Heart left ventricle (tissue), 16 donors: ENCODE measurements at regions not wholly inside any gene's neighbourhood (a gene's known extent, or its start where the extent isn't known, plus 50 kb on each side); places are given as distances from the start of the nearest gene placed in this dataset.

Experiments
- ATAC-seq, 4 donors: fragments of 200-7000 bp; cut with Tn5 transposase; one replicate each; pipeline ENCODE4 v1.9.1; 2020 to 2022; ENCODE audit warnings: moderate library complexity in 4 of 4, mild to moderate bottlenecking in 3 of 4, moderate number of reproducible peaks in 1 of 4
- DNase-seq, 5 donors: peaks; one replicate each; pipeline ENCODE4 v3.0.0-alpha.2; 2020
- H3K27ac ChIP-seq, 12 donors: fragments of 200-600 bp; sonication (generic) in 4 of 12; one replicate each; pipeline versions ENCODE4 v1.5.0 to v1.8.0; 2016 to 2022; ENCODE audit warnings: mild to moderate bottlenecking in 2 of 12
- H3K27me3 ChIP-seq, 9 donors: fragments of 200-600 bp; sonication (generic) in 2 of 9; one replicate each; pipeline versions ENCODE4 v1.5.1 to v1.8.0; 2016 to 2022; ENCODE audit warnings: mild to moderate bottlenecking in 3 of 9
- H3K36me3 ChIP-seq, 9 donors: fragments of 200-600 bp; sonication (generic) in 2 of 9; one replicate each; pipeline versions ENCODE4 v1.5.0 to v1.8.0; 2018 to 2022; ENCODE audit warnings: mild to moderate bottlenecking in 2 of 9
- H3K4me1 ChIP-seq, 12 donors: fragments of 200-600 bp; sonication (generic) in 4 of 12; one replicate each; pipeline versions ENCODE4 v1.5.0 to v1.8.0; 2016 to 2022; ENCODE audit warnings: mild to moderate bottlenecking in 3 of 12
- H3K4me3 ChIP-seq, 12 donors: fragments of 200-600 bp; sonication (generic) in 4 of 12; one replicate each; pipeline versions ENCODE4 v1.5.0 to v1.8.0; 2017 to 2022; ENCODE audit warnings: mild to moderate bottlenecking in 9 of 12, moderate library complexity in 4 of 12
- H3K9me3 ChIP-seq, 12 donors: fragments of 200-600 bp; sonication (generic) in 4 of 12; one replicate each; pipeline versions ENCODE4 v1.5.0 to v1.8.0; 2016 to 2022; ENCODE audit warnings: mild to moderate bottlenecking in 1 of 12
- POLR2A ChIP-seq, 2 donors: fragments of 450-650 bp; IDR thresholded peaks; one replicate each; pipeline ENCODE4 v1.6.1; 2017; ENCODE audit warnings: antibody characterized with exemption in 2 of 2, mild to moderate bottlenecking in 2 of 2, moderate library complexity in 2 of 2
- WGBS, 4 donors: extraction: QIAGEN DNeasy Blood & Tissue Kit in 2 of 4; methylation state at CpG; one replicate each; pipeline versions ENCODE4 v1.1.5 to v1.1.7; 2013 to 2018; 5-methylcytosine and 5-hydroxymethylcytosine counted together
- intact Hi-C, 10 donors: fragments of 100-400 bp; cut with DNase I; formaldehyde crosslinking; loops; one replicate each; pipeline versions ENCODE4 v1.11.1 to v1.14.2; 2022
- TF ChIP-seq, protein P1 (sequence below), 12 donors: fragments of 200-600 bp; sonication (generic) in 4 of 12; IDR thresholded peaks; one replicate each; pipeline versions ENCODE4 v1.5.0 to v1.8.0; 2018 to 2022; ENCODE audit warnings: antibody characterized with exemption in 12 of 12, mild to moderate bottlenecking in 5 of 12
- donor health status: ischemic (EF 13 %, LVEDD 7.1; RV severe dilation, severe dysfunction).
- donor health status: healthy with polysubstance abuse.
- donor health status: DM: no; HTN: yes; CAD: no.
- donor health status: DM: no; HTN: no; CAD: no.
- donor health status: ischemic (EF 25% LVEDD 6.9; RV normal size, moderate dysfunction).
- donor health status: ischemic (EF 25% LVEDD 5.7; RV mildly dilated, moderate dysfunction).
- donor health status: healthy.
- donor health status: DM: yes; HTN: yes; CAD: no.
- donor health status: ischemic (EF 35%, LVEDD 5.7; RV mildly dilated, moderate dysfunction).
- donor health status: nonischemic (EF 11% LVEDD 7.7; RV severe dilation, severe dysfunction).
- donor health status: DM: yes; HTN: yes; CAD: no.
- donor health status: PGD.
- donor health status: ischemic (EF 29% LVEDD 5.4; RV normal size, mild dysfunction).
- donor health status: nonischemic (EF 23%, LVEDD 6.1; RV moderate dilation, normal function).

DNA sequence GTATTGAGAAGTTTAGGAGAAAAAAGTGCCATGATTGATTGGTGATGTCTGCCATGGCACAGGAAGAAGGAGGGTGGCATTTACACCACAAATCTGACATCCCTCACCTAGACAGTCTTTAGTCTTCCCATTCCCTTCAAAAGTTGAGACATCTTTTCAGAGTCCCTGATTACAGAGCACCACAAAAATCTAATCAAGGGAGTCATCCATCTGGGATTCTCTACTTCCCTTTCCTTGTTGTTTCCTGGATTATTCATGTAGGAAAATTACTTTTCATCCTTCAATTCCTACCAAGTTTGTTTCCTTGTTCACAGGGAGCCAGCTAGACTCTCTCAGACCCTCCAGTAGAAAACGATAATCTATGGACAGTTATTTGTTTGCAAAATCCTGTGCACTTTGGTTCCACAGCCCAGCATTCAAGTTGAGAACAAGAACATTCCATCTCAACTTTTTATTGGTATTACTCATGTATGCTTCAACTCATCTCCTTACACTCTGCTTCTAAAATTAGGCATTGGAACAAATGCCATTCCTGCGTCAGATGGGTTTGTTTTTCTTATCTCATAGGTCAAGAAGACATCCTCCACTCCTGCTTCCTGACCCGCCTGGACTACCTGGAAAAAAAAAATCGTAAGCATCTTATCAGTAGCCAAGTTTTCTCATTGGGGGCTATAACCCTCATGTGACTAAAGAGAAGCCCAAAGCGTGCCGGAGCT lies 259.9 kb downstream of the FOXO1 start:
- Histone ChIP-seq H3K36me3 (no peaks in the 10 kb centered on the region), H3K27ac (peak overlapping the region in 6 of 12 donors; percentile 17 to 69 (median 58)), H3K9me3 (peaks cover 0 to 5% (median 0%) of the 10 kb centered on the region in 12 donors), H3K27me3 (no peaks in the 10 kb centered on the region), H3K4me3 (no peak overlapping the region), H3K4me1 (peaks cover 4 to 43% (median 28%) of the 10 kb centered on the region in 12 donors)
- peak in 3 of 4 donors; percentile 50 to 68 (median 57) for ATAC-seq
- 33 to 49% (median 38%) methylated on average over 6 of the region's 6 CpGs for WGBS, 4 donors
- intact Hi-C loops = loop anchor here in 3 of 10 donors (10.0 kb wide), 3 partner anchors 78 to 178 kb away; no protein-coding TSS in a partner anchor
- no peak for DNase-seq
- TF ChIP-seq, protein P1, sequence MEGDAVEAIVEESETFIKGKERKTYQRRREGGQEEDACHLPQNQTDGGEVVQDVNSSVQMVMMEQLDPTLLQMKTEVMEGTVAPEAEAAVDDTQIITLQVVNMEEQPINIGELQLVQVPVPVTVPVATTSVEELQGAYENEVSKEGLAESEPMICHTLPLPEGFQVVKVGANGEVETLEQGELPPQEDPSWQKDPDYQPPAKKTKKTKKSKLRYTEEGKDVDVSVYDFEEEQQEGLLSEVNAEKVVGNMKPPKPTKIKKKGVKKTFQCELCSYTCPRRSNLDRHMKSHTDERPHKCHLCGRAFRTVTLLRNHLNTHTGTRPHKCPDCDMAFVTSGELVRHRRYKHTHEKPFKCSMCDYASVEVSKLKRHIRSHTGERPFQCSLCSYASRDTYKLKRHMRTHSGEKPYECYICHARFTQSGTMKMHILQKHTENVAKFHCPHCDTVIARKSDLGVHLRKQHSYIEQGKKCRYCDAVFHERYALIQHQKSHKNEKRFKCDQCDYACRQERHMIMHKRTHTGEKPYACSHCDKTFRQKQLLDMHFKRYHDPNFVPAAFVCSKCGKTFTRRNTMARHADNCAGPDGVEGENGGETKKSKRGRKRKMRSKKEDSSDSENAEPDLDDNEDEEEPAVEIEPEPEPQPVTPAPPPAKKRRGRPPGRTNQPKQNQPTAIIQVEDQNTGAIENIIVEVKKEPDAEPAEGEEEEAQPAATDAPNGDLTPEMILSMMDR (IDR thresholded peaks at IDR 0.05) = no peak
- no peak for TF ChIP-seq POLR2A (IDR thresholded peaks at IDR 0.05)

DNA sequence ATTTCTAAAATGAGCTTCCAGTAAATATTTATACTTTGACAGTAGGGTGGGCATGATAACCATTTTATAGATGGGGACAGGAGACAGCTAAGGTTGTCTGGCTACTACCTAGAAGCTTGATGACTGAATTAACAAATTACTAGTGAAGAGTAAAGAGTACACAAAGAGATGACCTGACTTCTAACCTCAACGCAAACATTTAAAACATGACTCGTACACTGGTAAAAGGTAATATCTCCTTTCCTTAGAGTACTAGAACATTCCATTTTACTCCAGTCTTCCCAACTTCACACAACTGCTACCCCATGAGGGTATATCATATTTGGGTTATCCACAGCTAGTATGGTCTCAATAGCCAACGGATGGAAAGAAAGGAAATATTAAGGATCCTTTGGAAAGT lies 258.9 kb downstream of the FOXO1 start:
- intact Hi-C loops = loop anchor here in 3 of 10 donors (10.0 kb wide), 3 partner anchors 77 to 177 kb away; no protein-coding TSS in a partner anchor
- no peaks in the 10 kb centered on the region for H3K27me3 ChIP-seq
- H3K4me1 ChIP-seq = peaks cover 0 to 33% (median 21%) of the 10 kb centered on the region in 12 donors
- H3K9me3 ChIP-seq = peaks cover 0 to 5% (median 0%) of the 10 kb centered on the region in 12 donors
- ATAC-seq = no peak
- no peak for DNase-seq
- peak overlapping the region in 1 of 12 donors; percentile 67 for H3K27ac ChIP-seq
- 97 to 99% (median 98%) methylated on average over 3 of the region's 3 CpGs for WGBS, 4 donors
- H3K36me3 ChIP-seq = no peaks in the 10 kb centered on the region
- no peak for TF ChIP-seq POLR2A (IDR thresholded peaks at IDR 0.05)
- TF ChIP-seq, protein P1 (IDR thresholded peaks at IDR 0.05) = no peak
- no peak overlapping the region for H3K4me3 ChIP-seq

DNA sequence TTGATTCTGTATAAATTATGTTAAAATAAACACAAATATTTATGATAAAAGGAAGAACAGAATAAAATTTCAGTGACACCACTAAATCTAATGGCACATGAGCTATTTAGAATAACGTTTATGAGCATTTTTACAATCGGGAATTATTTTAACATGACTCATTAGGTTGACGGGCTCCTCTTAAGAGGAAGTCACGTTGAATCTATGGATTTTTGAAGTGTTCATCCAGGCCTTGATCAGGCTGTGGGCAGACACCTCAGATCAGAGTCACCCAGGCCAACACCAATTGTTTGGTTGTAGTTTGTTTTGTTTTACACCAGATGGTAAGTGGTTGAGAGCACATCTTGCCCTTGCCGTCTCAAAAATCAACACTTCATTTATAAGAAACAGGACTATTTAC lies 257.8 kb downstream of the FOXO1 start:
- H3K27me3 ChIP-seq = no peaks in the 10 kb centered on the region
- ATAC-seq (no peak), DNase-seq (no peak)
- peaks cover 0 to 23% (median 11%) of the 10 kb centered on the region in 12 donors for H3K4me1 ChIP-seq
- intact Hi-C loops = loop anchor here in 3 of 10 donors (10.0 kb wide), 3 partner anchors 76 to 176 kb away; no protein-coding TSS in a partner anchor
- WGBS, 4 donors = 87 to 92% (median 90%) methylated on average over 5 of the region's 5 CpGs
- TF ChIP-seq, protein P1 (IDR thresholded peaks at IDR 0.05) = no peak
- no peak for TF ChIP-seq POLR2A (IDR thresholded peaks at IDR 0.05)
- H3K9me3 ChIP-seq = peaks cover 0 to 5% (median 0%) of the 10 kb centered on the region in 12 donors
- H3K36me3 ChIP-seq = no peaks in the 10 kb centered on the region
- H3K4me3 ChIP-seq = no peak overlapping the region
- H3K27ac ChIP-seq = peak overlapping the region in 1 of 12 donors; percentile 50

DNA sequence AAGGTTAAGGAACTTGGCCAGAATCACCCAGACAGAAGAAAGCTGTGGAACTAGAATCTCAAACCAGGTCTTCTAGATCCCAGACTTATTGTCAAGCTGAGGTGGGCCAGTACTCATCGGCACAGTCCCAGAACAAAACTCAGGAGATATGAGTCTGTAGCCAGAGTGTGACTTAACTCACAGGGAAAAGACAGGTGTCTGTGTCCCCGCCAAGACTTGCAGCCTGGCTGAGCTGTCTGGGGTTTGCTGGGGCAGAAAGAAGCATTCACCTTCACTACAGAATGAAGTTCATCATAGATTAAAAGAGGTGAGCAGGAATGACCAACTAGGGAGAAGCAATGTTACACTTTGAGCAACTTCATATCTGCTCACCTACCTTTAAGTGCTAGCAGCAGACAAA lies 257.2 kb downstream of the FOXO1 start:
- Histone ChIP-seq H3K9me3 (peaks cover 0 to 5% (median 0%) of the 10 kb centered on the region in 12 donors), H3K27ac (peak overlapping the region in 5 of 12 donors; percentile 0 to 60 (median 42)), H3K36me3 (no peaks in the 10 kb centered on the region), H3K27me3 (no peaks in the 10 kb centered on the region), H3K4me1 (peaks cover 0 to 16% (median 9%) of the 10 kb centered on the region in 12 donors), H3K4me3 (no peak overlapping the region)
- intact Hi-C loops = loop anchor here in 3 of 10 donors (10.0 kb wide), 3 partner anchors 76 to 176 kb away; no protein-coding TSS in a partner anchor
- WGBS, 4 donors = 83 to 97% (median 89%) methylated on average over 2 of the region's 2 CpGs
- TF ChIP-seq, protein P1 (IDR thresholded peaks at IDR 0.05) = no peak
- no peak for TF ChIP-seq POLR2A (IDR thresholded peaks at IDR 0.05)
- DNase-seq (no peak), ATAC-seq (peak in 1 of 4 donors; percentile 8)
